ENCODE measurements at regions not wholly inside any gene's neighbourhood (a gene's known extent, or its start where the extent isn't known, plus 50 kb on each side); places are given as distances from the start of the nearest gene placed in this dataset.

DNA sequence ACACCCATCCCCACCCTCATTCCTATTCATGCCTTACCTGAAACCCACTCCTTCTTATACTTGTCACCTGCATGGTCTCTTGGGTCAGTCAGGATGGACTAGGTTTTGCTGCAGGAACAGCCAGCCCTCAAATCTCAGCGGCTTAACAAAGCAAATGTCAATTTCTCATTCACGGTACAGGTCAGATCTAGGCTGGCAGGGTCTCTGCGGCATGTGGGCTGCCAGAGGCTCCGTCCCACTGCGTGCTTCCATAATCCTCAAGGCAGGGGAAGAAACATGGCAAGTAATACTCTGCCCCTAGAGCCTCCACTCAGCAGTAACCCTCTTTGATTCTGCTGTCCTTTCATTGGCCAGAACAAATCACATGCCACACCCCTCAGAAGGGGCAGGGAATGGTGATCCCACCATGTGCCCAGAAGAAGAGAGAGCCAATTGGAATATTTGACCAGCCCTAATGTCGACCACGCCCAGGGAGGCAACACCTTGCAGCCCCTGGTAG is 114.9 kb upstream of the ZMIZ1 start:
- DNase-seq (ENCODE audit: insufficient read length, low spot score) (no peak), FAIRE-seq (no peak)
- no peak for TF ChIP-seq CTCF (IDR thresholded peaks at IDR 0.05; ENCODE audit: insufficient read depth, missing control alignments)

DNA sequence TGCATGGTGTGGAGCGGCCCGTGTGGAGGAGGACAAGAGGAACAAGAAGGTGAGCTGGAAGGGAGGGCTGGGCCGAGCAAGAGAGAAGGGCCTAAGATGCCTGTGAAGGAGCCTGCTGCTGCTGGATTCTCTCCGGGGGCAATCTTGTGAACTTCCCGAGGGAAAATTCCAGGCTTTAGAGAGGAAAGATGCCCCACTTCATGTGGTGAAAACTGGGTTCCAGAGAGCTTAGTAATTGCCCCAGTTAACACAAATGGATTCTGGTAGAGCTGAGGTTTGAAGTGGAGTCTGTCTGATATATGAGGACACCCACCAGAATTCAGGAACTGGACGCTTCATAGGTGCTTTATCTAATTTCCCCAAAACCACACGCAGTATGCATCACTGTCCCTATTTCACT is 114.1 kb upstream of the ZMIZ1 start:
- DNase-seq (ENCODE audit: insufficient read length, low spot score) (no peak), FAIRE-seq (no peak)
- no peak for TF ChIP-seq CTCF (IDR thresholded peaks at IDR 0.05; ENCODE audit: insufficient read depth, missing control alignments)

- TF ChIP-seq CTCF (IDR thresholded peaks at IDR 0.05; ENCODE audit: insufficient read depth, missing control alignments): no peak
- no peak for DNase-seq (ENCODE audit: insufficient read length, low spot score)
- FAIRE-seq: no peak
Observed at GRCh38 chr10:78955206-78955605, 113.6 kb upstream of the ZMIZ1 start.

DNA sequence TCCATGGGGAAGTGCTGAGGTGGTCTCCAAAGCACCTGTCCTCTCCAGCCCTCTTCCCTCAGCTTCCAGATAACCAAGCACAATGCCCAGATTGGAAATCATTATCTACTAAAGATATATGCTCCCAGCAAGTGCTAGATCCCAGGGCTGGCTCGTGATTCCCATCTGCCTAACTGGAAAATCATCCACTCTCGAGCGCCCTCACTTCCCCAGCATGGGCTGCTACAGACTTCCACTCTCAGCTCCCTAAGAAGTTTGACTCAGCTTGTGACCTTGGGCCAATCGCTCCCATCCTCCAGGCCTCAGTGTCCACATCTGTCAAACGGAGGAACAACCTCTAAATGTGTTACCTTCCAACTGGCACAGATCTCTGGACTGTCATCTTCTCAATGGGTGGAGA is 112.4 kb upstream of the ZMIZ1 start:
- no peak for DNase-seq (ENCODE audit: insufficient read length, low spot score)
- no peak for FAIRE-seq
- no peak for TF ChIP-seq CTCF (IDR thresholded peaks at IDR 0.05; ENCODE audit: insufficient read depth, missing control alignments)

GRCh38 chr10:78957471-78958039 is 111.2 kb upstream of the ZMIZ1 start:
- DNase-seq (ENCODE audit: insufficient read length, low spot score): no peak
- no peak for TF ChIP-seq CTCF (IDR thresholded peaks at IDR 0.05; ENCODE audit: insufficient read depth, missing control alignments)
- no peak for FAIRE-seq

DNA sequence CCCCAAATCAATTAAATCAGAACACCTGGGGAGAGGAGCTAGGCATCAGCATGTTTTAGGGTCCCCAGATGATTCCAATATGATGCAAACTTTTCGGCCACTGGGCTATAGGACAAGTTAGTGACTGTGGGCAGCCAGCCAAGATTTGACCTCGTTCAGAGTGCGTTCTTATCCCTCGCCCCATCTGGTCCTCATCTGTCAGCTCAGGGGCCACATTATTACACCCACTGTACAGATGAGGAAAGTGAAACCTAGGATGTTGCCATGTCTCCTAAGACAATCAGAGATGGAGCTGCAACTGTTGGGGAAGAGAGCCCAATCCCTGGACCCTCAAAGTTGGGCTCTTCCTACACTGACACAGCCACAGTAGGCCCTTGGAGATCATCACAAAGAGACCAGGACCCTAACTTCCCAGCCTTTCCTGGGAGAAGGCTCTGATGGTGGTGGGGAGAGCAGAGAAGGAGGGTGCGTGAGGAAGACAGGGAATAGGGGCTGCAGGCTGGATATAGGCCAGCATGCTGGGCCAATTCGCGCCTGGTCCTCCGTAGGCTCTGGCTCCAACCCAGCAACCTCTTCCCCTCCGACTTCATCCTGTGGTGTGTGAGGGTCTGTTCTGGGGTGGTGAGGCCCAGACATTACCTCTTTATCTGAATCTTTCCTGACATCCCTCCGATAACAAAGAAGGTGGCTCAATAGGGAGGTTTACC is 109.4 kb upstream of the ZMIZ1 start:
- FAIRE-seq (no peak), DNase-seq (ENCODE audit: insufficient read length, low spot score) (no peak)
- no peak for TF ChIP-seq CTCF (IDR thresholded peaks at IDR 0.05; ENCODE audit: insufficient read depth, missing control alignments)

DNA sequence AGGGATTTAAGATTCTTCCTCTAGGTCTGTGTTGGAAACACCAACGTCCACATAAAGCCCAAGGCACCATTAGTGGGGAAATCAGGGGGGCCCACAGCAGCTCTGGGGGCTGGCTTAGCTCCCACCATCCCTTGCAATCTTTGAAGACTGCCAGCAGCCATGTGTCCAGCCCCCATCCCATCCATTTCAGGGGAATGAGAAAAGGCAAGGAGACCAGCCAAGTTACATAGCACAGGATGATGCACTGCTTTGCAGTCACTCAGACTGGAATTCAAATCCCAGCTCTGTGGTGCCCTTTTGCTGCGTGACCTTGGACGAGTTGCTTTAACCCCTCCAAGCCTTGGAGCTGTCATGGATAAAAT is 108.9 kb upstream of the ZMIZ1 start:
- no peak for DNase-seq (ENCODE audit: insufficient read length, low spot score)
- FAIRE-seq: no peak
- TF ChIP-seq CTCF (IDR thresholded peaks at IDR 0.05; ENCODE audit: insufficient read depth, missing control alignments): no peak

All from D721Med (cell line).